Stomach (tissue), 8 donors: ENCODE measurements at regions not wholly inside any gene's neighbourhood (a gene's known extent, or its start where the extent isn't known, plus 50 kb on each side); places are given as distances from the start of the nearest gene placed in this dataset.

Experiments used
- DNase-seq, 2 donors: peaks; one replicate each; pipeline versions ENCODE4 v3.0.0 to v3.0.0-alpha.2; 2013 to 2019
- H3K27ac ChIP-seq, 5 donors: fragments of 200-600 bp in 4 of 5; sonication (generic) in 4 of 5; one replicate each; pipeline ENCODE4 v1.5.1; 2013 to 2019; ENCODE audit warnings: mild to moderate bottlenecking in 1 of 5, moderate library complexity in 1 of 5
- H3K27me3 ChIP-seq, 3 donors: fragments of 200-600 bp; sonication (generic); one replicate each; pipeline ENCODE4 v1.5.1; 2017 to 2019; ENCODE audit warnings: mixed run types in 1 of 3
- H3K36me3 ChIP-seq, 4 donors: fragments of 200-600 bp; sonication (generic); 1 replicate in 3 of 4; 2 replicates in 1 of 4; pipeline ENCODE4 v1.5.1; 2016 to 2019
- H3K4me1 ChIP-seq, 4 donors: fragments of 200-600 bp; sonication (generic); one replicate each; pipeline ENCODE4 v1.5.1; 2016 to 2019
- H3K4me3 ChIP-seq, 4 donors: fragments of 200-600 bp; sonication (generic) in 3 of 4; one replicate each; pipeline ENCODE4 v1.5.1; 2016 to 2019; ENCODE audit warnings: mild to moderate bottlenecking in 1 of 4
- H3K9me3 ChIP-seq, 4 donors: fragments of 200-600 bp; sonication (generic); one replicate each; pipeline ENCODE4 v1.5.1; 2016 to 2019
- CTCF ChIP-seq, 7 experiments: fragments of 450-650 bp in 4 of 7; fragments of 200-600 bp in 3 of 7; sonication (generic) in 3 of 7; IDR thresholded peaks; one replicate each; pipeline ENCODE4 v1.5.1; 2016 to 2019; ENCODE audit warnings: antibody characterized with exemption in 7 of 7, control low read depth in 2 of 7, mild to moderate bottlenecking in 1 of 7
- EP300 ChIP-seq: sonication (generic); formaldehyde crosslinking; IDR thresholded peaks from one replicate; pipeline ENCODE4 v1.6.1; 2017; ENCODE audit warnings: antibody characterized with exemption
- POLR2A ChIP-seq, 4 donors: fragments of 450-650 bp; IDR thresholded peaks; one replicate each; pipeline ENCODE4 v1.6.1; 2016; ENCODE audit warnings: antibody characterized with exemption in 4 of 4, control low read depth in 2 of 4, mild to moderate bottlenecking in 1 of 4, moderate library complexity in 1 of 4
- POLR2AphosphoS5 ChIP-seq, 3 donors: sonication (generic); formaldehyde crosslinking; IDR thresholded peaks; one replicate each; pipeline ENCODE4 v1.6.1; 2016; ENCODE audit warnings: antibody characterized with exemption in 3 of 3
- WGBS, 5 donors: extraction: QIAGEN DNeasy Blood & Tissue Kit in 3 of 5; methylation state at CpG; one replicate each; pipeline versions ENCODE4 v1.1.5 to v1.1.7; 2013 to 2018; 5-methylcytosine and 5-hydroxymethylcytosine counted together
- intact Hi-C: fragments of 100-400 bp; cut with DNase I; formaldehyde crosslinking; loops from one replicate; pipeline ENCODE4 v1.15.1; 2023; ENCODE audit warnings: low total_unique reads
- donor health status: healthy with polysubstance abuse.
- donor health status: Bipolar disorder and iron deficiency.
- donor health status: healthy.

- no peak for DNase-seq
- 75 to 87% (median 83%) methylated on average over 2 of the region's 2 CpGs for WGBS, 5 donors
- Histone ChIP-seq H3K27ac (no peak overlapping the region), H3K9me3 (no peaks in the 10 kb centered on the region), H3K36me3 (no peaks in the 10 kb centered on the region), H3K4me3 (no peak overlapping the region), H3K4me1 (no peaks in the 10 kb centered on the region), H3K27me3 (no peaks in the 10 kb centered on the region)
- intact Hi-C loops = no loop called here
- TF ChIP-seq POLR2AphosphoS5 (IDR thresholded peaks at IDR 0.05) (no peak), CTCF (IDR thresholded peaks at IDR 0.05) (no peak), EP300 (no peak), POLR2A (IDR thresholded peaks at IDR 0.05) (no peak)
These were observed 724.0 kb upstream of the ZNF608 start for GRCh38 chr5:125470280-125470902.

- Histone ChIP-seq H3K4me3 (no peak overlapping the region), H3K27ac (no peak overlapping the region), H3K9me3 (no peaks in the 10 kb centered on the region), H3K4me1 (peaks cover 0 to 10% (median 3%) of the 10 kb centered on the region in 4 donors), H3K36me3 (no peaks in the 10 kb centered on the region), H3K27me3 (no peaks in the 10 kb centered on the region)
- TF ChIP-seq POLR2A (IDR thresholded peaks at IDR 0.05) (no peak), POLR2AphosphoS5 (IDR thresholded peaks at IDR 0.05) (no peak)
- no peak for DNase-seq
- intact Hi-C loops = no loop called here
- WGBS, 5 donors = 67 to 86% (median 81%) methylated on average over 3 of the region's 3 CpGs
These were observed 730.6 kb upstream of the ZNF608 start for GRCh38 chr5:125476901-125477585.

GRCh38 chr5:125477586-125477975, 731.1 kb upstream of the ZNF608 start:
- Histone ChIP-seq H3K27ac (no peak overlapping the region), H3K4me3 (no peak overlapping the region), H3K9me3 (no peaks in the 10 kb centered on the region), H3K36me3 (no peaks in the 10 kb centered on the region), H3K27me3 (no peaks in the 10 kb centered on the region), H3K4me1 (peaks cover 0 to 11% (median 5%) of the 10 kb centered on the region in 4 donors)
- no peak for DNase-seq
- intact Hi-C loops = no loop called here
- TF ChIP-seq POLR2A (IDR thresholded peaks at IDR 0.05) = no peak
- no peak for TF ChIP-seq CTCF (IDR thresholded peaks at IDR 0.05)
- TF ChIP-seq EP300 = no peak
- no peak for TF ChIP-seq POLR2AphosphoS5 (IDR thresholded peaks at IDR 0.05)
- WGBS, 5 donors = 85 to 92% (median 91%) methylated on average over 1 of the region's 1 CpG

- TF ChIP-seq POLR2AphosphoS5 (IDR thresholded peaks at IDR 0.05) (peak in 1 of 3 donors; percentile 51), EP300 (no peak)
- Histone ChIP-seq H3K9me3 (no peaks in the 10 kb centered on the region), H3K36me3 (no peaks in the 10 kb centered on the region), H3K27ac (no peak overlapping the region), H3K4me3 (no peak overlapping the region), H3K4me1 (peaks cover 0 to 12% (median 6%) of the 10 kb centered on the region in 4 donors), H3K27me3 (no peaks in the 10 kb centered on the region)
- 37 to 78% (median 65%) methylated on average over 4 of the region's 4 CpGs for WGBS, 5 donors
- peak; percentile 35 to 41 for DNase-seq
- intact Hi-C loops = no loop called here
These were observed 732.2 kb upstream of the ZNF608 start for GRCh38 chr5:125478599-125478998.

GRCh38 chr5:125480911-125481310, 734.5 kb upstream of the ZNF608 start:
- intact Hi-C loops = no loop called here
- no peak overlapping the region for H3K4me3 ChIP-seq
- H3K27me3 ChIP-seq = no peaks in the 10 kb centered on the region
- 74 to 86% (median 82%) methylated on average over 5 of the region's 5 CpGs for WGBS, 5 donors
- H3K36me3 ChIP-seq = no peaks in the 10 kb centered on the region
- TF ChIP-seq CTCF (IDR thresholded peaks at IDR 0.05) = no peak
- TF ChIP-seq POLR2AphosphoS5 (IDR thresholded peaks at IDR 0.05) = no peak
- TF ChIP-seq EP300 = no peak
- no peak for TF ChIP-seq POLR2A (IDR thresholded peaks at IDR 0.05)
- H3K27ac ChIP-seq = no peak overlapping the region
- no peak for DNase-seq
- no peaks in the 10 kb centered on the region for H3K9me3 ChIP-seq
- peaks cover 10 to 35% (median 24%) of the 10 kb centered on the region in 4 donors for H3K4me1 ChIP-seq
